ENCODE measurements at regions not wholly inside any gene's neighbourhood (a gene's known extent, or its start where the extent isn't known, plus 50 kb on each side); places are given as distances from the start of the nearest gene placed in this dataset.

DNA sequence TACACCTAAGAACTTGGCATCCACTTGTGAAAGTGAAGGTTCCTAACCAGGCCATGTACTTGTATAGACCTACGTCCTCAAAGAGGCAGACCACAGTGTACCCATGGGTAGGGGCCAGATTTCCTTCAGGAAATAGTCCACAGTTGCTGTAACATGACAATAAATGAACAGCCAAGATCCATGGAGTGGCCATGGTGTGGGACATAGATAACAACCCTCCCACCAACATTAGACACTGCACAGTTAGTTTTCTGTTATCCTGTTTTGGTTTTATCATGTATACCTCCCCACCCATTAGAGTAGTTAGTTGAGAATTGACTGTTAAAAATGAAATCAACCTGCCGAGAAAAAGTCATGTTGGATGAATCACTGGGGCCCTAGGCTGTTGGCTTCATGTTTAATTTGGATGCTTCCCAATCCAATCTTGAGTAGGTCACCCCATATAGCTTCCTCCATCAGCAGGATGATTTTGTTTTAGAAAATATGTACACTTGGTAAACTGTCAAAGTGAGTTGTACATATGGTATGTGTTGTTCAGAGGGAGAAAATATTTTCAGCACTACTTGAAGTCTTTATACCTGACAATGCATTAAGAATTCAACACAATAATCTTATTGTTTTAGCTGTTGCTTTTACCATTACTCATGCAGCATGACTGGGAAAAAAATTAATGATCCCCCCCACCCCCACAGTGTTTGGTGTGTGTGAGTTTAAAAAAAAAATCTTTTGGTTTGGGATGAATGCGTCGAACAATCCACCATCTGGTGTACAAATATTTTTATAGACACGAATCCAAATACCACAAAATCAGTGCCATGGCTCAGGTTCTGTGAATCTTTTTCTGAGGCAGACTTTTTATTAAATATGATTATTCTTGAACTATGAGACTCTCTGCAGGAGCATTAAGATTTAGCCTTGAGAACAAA, 88.3 kb upstream of the ARHGAP29 start:
- no peak for DNase-seq

DNA sequence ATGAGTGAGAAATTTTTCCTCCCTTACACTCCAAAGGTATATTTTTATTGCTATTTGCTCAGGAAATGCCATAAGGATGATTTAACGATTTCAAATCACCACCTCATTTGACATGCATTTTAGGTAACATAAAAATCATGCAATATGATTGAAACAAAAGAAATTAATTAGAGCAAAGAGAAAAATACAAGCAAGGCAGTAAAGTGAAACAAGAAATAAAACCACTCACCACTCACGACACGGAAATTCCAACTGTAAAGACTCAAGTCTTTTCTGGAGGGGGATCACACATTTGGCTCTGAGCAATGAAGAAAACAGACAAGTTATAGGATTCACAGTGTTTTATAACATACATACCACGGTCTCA, 86.8 kb upstream of the ARHGAP29 start:
- no peak for DNase-seq

DNA sequence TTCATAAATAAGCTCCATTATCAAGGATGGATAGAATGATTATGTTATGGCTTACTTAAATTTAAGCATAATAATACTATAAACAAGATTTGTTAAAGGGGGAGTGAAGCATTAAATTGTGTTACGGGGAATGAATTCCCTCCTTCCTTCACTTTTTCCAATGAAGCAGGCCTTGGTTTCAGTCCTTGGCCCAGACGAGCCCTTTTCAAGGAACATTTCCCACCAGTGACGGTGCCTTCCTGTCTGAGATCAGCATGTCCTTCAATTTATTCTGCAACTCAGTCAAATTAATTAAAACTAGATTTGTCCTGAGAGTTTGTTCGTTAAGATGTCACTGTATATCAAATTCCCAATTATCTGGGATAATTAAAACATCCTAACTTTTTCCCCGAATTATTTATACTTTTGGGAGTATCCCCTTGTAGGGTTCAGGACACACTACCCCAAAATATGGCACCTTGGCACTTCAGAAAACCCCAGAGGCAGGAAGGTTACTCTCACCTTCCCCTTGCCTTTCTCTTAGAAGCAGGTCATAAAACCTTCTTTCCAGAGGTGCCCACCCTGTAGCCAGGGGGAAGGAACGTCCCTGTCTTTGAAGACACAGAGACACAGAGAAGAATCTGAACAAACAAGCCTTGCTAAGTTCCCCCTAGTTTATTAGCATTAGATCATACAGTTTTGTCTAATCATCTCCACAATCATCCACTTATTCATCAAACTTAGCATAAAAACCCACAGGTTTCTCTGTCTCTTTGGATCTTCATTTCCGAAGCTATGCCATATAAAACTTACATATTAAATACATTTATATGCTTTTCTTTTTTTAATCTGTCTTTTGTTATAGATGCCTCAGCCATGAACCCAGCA, 86.2 kb upstream of the ARHGAP29 start:
- DNase-seq, result no peak

DNA sequence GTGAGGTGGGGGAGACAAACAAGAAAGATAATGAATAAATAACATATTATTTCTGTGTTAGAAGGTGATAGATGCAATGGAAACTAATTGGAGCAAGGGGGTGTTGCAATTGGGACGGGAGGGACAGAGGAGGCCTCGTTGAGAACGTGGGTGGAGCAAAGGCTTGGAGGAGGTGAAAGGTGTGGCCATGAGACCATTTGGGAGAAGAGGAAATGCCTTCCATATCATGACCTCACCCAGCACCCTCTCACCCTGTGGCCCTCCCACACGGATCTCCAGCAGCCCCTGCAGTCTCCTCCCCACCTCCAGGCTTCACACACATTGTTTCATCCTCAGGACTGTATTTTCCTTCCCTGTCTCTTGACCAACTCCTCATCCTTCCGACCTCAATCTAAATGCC, 85.3 kb upstream of the ARHGAP29 start:
- no peak for DNase-seq

DNA sequence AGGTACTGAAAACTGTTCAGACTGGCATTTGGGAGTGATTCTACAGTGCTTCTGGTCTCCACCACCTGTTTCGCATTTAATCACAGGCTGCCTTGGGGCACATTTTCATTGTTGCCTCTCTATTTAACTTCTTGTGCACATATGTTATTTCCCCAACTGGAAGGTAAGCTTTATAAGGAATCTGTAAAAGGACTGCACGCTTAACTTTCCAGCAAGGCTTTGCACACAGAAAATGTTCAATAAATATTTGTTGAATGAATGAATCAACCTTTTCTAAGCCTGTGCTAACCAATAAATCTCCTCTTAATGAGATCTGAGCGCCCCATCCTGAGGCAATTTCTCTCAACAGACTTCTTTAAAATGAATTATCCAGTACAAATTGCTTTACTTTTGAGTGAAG, 84.3 kb upstream of the ARHGAP29 start:
- DNase-seq, result peak in 1 of 2 experiments; percentile 36

DNA sequence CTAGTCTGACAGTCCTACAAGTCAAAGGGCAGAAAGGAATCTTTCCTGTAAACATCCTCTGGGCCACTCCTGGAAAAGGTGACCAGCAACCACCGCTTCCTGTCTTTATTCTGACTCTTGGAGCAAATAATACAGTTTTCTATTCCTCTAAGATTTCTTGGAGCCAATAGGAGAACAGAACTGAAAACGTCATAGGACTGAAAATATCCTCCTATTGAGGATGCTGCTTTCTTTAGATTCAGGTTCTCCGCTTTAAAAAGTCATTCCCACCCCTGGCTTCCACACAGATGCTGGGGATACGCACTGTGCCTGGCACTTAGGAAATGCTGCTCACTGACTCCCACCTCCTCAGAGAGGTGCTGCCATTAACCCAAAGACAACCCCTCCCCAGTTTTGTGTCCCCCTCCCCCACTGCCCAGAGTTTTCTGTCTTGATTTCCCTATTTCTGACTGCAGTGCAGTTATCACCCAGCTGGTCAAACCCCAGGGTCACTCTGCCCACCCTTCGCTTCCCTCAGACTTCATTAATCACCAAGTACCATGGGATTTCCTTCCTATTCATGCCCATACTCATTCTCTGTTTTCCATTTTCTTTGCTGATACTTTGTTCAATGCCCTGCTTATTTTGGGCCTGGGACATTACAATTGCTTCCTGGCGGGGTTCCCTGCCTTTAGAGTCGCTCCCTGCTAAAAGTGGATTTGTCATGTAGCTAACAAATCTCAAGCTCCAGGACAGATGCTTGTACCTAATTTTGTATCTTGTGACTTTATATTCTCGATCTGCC, 82.1 kb upstream of the ARHGAP29 start:
- no peak for DNase-seq

DNA sequence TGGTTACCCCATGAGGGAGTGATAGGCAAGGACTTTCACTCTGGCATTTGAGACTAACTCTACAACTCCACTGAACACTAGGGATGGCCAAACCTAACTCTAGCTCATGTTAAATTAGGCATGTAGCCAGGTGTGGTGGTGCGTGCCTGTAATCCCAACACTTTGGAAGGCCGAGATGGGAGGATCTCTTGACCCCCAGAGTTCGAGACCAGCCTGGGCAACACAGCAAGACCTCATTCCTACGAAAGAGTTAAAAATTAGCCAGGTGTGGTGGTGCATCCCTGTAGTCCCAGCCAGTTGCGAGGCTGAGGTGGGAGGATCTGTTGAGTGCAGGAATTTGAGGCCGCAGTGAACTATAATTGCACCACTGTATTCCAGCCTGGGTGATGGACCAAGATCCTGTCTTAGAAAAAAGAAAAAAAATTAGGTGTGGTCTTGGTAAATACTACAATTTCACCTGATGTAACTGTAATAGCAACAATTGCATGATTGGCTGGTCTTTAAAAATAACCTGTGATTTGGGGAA, 81.2 kb upstream of the ARHGAP29 start:
- DNase-seq, result no peak

DNA sequence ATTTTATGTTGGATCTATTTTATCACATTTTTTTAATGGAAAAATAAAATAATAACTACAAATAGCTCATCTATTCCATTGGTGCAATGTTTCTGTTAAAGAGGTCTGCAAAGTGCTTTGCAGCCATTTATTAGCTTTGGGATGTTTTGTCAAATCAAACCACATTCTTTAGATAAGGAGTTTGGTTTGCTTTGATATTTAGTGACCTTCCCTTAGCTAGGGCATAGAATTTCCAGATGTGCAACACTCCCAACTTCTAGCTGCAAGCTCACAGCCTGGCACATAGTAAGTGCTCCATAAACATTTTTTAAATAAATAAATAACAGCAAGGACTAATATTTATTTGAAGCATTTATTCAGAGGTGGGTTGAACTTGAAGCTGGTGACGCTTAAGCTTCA, 80.4 kb upstream of the ARHGAP29 start:
- DNase-seq, result no peak

DNA sequence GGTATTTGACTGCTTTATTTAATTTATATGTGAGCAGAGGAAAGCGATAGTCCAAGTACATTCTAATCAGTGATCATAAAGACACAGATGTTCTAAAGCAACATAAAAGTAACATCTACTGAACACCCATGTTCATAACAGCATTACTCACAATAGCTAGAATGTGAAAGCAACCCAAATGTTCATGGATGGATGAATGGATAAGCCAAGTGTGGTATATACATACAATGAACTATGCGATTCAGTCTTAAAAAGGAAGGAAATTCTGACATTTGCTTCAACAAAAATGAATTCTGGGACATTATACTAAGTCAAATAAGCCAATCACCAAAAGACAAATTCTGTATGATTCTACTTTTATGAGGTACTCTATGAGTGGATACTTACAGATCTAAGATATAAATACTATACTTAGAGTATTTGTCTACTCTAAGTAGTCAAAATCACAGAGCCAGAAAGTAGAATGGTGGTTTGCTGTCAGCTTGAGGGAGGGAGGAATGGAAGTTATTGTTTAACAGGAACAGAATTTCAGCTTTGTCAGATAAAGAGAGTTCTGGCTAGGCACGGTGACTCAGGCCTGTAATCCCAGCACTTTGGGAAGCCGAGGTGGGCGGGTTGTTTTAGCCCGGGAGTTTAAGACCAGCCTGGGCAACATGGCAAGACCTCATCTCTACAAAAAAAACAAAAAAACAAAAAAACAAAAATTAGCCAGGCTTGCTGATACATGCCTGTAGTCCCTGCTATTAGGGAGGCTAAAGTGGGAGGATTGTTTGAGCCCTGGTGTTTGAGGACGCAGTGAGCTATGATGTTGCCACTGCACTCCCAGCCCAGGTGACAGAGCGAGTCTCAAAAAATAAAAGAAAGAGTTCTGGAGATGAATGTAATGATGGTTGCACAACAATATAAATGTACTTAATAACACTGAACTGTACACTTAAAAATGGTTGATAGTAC, 79.7 kb upstream of the ARHGAP29 start:
- no peak for DNase-seq

DNA sequence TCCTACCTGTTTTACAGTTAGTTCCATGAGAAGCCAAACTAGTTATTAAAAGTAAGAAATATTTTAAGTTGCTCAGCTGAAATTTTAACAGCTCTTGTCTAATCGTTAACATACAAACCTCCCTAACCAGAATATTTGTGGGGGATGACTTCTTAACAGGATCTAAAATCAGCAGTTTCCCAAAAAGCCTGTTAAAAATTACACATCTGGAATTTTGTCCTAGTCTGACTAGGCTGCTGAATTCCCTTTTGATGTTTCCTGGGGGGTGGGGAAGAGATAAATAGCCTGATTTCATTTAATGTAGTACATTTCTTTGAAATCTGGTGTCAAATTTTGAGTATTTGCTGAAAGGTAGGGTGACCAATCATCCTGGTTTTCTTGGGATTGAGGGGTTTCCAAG, 78.8 kb upstream of the ARHGAP29 start:
- DNase-seq, result no peak

DNA sequence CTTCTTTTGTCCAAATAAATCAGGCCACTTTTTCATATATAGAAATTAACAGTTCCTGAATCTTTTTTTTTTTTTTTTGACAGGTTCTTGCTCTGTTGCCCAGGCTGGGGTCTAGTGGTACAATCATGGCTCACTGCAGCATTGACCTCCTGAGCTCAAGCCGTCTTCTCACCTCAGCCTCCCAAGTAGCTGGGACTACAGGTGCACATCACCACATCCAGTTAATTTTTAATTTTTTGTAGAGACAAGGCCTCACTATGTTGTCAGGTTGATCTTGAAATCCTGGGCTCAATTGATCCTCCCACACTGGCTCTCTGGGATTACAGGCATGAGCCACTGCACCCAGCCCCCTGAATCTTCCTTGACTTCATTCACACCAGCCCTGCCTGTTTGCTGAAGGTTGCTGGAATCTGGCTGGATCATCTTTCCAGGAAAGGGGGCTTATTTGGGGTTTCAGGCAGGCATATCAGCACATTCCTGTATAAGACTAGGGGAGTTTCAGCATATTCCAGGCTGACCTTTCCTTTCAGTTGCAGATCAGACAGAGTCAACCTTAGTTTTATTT, 78.2 kb upstream of the ARHGAP29 start:
- no peak for DNase-seq

DNA sequence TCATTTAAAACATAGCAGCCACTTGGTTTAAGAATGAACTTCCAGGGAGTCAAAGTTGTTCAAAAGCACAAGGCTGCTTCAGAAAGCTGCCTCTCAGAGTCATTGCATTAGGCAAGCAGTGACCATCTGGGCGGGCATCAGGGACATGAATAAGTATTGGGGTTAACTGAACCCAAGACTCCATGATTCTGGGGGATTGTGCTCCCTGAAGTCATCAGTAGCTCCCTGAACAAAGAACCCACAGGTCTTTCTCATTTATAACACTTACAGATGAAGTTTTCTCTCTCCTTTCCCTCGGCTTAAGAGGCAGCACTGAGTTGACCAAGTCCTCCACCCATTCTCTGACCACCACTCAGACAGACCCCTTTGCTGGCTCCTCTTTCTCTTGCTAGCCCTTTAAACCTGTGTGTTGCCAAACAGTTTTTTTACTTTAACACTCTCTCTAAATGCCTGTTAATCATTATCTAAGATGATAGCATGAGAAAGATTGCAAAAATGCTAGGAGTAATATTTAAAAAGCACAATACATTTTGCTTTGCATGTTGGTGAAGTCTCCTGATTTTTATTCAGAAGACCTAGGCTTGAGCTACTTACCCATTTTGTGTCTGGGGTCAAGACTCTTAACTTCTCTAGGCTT, 77.0 kb upstream of the ARHGAP29 start:
- no peak for DNase-seq

DNA sequence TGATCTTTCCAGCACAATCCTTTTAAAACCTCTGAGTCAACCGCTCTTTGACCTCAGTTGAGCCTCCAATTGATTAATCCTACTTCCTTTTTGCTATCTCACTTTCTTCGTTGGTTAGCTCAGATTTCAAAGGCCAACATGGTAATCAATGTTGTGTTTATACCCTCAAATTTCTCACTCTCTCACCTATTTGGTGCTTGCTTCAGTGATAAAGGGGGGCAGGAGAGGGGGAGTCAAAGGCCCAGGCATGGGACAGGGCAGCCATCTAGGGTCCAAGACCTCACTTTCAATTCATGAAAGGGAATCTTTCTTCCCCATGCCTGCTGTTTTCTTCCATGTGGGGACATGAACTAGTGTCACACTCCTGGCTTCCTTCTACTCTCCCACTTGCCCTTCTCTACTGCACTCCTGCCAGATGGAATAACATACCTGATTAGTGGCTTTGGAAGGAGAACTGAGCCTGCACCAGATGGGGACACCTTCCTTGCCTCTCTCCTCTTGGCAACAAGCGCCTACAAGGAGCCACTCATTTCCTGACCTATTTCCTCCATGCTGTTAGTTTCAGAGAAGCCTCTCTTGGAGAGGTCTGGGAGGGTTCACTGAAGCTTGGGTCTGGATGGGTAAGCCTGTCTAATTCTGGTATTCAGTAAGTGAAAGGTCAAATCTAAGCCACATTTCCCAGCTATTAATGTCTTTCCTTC, 73.3 kb upstream of the ARHGAP29 start:
- DNase-seq, result no peak

DNA sequence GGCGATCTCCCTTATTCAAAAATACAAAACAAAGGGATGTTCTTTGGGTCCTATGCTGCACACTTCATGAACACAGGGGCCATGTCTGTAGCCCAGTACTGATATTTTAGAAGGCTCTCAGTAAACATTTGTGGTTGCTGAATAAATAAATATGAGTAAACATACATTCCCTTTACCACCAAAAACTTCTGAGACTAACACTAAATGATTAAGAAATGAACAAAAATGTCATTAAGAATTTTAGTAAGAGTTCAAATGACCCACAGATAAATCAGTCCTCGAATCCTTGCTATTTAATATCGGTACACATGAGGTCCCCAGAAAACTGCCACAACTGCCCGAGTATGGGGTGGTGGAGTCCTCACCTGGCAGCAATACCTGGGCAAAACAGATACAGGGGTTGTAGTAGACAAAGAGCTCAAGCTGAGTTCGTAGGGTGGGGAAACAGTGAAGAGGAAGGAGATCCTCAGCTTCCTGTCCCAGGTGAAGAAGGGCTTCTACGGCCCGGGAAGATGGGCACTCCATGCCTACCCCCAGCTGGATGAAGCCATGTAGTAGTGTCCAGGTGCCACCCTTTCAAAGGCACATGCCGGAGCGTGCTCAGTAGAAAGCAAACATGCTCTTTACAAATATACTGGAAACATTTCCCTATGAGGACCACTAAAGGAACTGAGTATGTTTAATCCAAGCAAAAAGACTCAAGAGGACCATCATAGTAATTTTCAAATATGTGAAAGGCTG, 72.6 kb upstream of the ARHGAP29 start:
- no peak for DNase-seq

DNA sequence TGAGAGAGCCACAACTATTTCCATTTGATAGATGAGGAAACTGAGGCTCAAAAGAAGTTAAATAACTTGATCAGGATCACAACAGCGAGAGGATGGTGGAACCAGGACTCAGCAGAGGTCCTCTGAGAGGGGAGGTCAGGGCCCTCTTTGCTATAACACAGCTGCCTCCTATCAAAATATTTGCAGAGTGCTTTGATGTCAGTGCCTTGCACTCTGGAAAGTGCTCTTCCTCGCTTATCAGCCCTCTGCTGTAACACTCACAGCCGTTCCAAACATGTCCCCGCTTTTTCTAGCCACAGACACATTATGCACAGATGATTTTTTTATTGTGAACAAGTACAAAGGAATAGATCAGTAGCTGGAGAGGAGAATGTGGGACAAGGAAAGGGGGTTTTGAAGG, 71.8 kb upstream of the ARHGAP29 start:
- DNase-seq, result no peak

DNA sequence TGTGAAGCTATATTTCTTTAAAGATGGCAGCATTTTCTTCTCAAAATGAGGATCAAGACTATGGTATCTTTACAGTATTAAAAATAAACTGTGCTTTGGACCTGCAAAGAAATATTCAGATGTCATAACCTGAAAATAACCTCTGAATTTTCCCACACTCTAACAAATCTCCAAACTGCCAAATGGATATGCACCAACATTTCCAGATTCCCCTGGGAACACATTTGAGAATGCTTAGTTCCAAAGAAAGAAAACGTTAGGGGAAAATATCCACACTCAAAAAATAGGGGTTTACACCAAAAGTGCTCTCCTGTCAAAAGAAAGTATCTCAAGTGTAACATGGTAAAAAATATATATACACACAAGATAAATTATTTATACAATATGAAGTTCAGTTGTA, 69.1 kb upstream of the ARHGAP29 start:
- DNase-seq, result no peak

DNA sequence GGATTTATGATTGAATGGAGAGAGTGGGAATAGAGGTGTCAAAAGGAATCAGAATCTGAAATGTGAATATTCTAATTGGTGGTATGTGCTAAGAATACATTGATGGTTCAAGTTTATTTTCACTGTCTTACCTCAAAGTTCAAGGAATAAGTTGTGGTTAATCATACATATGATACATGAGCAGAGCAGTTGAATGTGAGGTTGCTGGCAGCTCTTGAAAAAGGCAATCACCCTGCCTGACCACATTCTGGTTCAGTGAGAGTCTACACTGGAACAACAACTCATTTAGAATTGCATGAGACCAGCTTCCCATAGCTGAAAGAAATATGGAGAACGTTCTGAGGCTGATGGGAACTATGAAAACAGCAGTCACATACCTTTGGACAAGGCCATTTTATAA, 68.3 kb upstream of the ARHGAP29 start:
- DNase-seq, result no peak

DNA sequence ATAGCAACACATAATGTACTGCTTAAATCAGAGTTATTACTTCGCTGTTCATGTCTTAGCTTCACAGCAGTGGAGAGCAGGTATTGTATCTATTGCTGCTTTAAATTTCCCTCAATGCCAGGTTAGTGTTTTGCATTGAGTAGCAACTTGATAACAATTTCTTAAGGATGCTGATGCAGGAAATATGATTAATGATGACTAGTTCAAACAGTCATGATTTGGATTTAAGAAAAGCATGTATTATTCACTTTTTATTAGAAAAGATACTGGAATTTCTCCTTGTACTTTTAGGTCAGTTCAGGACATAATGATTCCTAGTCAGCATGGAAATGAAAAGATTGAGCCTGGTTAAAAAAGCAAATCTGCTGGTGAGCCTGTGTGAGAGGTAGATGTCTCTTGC, 67.2 kb upstream of the ARHGAP29 start:
- DNase-seq, result no peak

DNA sequence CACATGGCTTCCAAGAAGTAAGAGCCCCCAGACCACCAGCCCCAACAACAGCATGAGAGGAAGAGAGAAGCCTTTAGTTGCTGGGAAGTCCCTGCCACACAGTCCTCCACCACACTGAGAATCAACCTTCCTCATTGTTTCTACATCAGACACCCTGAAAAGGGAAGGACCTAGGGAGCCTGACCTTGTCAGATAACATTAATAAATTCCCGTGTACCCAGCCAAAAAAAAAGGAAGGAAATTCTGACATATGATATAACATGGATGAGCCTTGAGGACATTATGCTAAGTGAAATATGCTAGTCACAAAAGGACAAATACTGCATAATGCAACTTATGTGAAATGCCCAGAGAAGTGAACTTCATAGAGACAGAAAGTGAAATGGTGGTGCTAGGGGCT, 65.6 kb upstream of the ARHGAP29 start:
- no peak for DNase-seq

DNA sequence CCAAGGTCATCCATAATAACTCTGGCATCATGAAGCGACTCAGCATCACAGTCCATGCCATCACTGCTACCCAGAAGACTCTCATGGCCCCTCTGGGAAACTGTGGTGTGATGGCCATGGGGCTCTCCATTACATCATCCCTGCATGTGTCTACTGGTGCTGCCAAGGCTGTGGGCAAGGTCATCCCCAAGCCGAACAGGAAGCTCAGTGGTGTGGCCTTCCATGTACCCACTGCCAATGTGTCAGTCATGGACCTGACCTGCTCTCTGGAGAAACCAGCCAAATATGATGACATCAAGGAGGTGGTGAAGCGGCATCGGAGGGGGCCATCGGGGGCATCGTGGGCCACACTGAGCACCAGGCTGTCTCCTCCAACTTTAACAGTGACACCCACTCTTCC, 65.1 kb upstream of the ARHGAP29 start:
- DNase-seq, result no peak

All from NCI-H1930 (cell line).